ENCODE measurements at regions not wholly inside any gene's neighbourhood (a gene's known extent, or its start where the extent isn't known, plus 50 kb on each side); places are given as distances from the start of the nearest gene placed in this dataset.

DNA sequence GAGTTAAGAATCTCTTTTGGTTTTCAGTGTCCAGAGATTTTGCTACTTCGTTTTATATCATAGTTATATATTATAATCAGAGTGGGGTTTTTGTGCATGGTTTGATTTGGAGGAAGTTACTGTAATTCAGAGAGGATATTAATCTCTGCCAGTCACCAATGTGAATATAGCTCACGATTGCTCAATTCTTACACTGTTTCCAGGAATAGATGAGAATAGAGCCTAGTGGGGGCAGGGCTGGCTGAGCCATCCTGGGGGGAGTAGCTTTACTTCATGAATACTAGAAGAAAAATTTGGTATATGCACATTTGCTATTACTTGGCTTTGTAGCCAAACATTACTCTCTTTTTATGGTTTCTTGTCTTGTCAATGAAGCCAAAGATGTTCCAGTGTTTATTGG, 60.9 kb upstream of the TRPC3 start:
- DNase-seq (ENCODE audit: extremely low spot score), result no peak
- ChIA-PET POLR2A (no interaction called here), CTCF (interaction anchor here (1.5 kb wide), 1 partner anchor 10 kb away, joined by 3 read pairs; no protein-coding TSS in a partner anchor)
- TF ChIP-seq, protein P1, sequence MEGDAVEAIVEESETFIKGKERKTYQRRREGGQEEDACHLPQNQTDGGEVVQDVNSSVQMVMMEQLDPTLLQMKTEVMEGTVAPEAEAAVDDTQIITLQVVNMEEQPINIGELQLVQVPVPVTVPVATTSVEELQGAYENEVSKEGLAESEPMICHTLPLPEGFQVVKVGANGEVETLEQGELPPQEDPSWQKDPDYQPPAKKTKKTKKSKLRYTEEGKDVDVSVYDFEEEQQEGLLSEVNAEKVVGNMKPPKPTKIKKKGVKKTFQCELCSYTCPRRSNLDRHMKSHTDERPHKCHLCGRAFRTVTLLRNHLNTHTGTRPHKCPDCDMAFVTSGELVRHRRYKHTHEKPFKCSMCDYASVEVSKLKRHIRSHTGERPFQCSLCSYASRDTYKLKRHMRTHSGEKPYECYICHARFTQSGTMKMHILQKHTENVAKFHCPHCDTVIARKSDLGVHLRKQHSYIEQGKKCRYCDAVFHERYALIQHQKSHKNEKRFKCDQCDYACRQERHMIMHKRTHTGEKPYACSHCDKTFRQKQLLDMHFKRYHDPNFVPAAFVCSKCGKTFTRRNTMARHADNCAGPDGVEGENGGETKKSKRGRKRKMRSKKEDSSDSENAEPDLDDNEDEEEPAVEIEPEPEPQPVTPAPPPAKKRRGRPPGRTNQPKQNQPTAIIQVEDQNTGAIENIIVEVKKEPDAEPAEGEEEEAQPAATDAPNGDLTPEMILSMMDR (IDR thresholded peaks at IDR 0.05; ENCODE audit: control extremely low read depth, extremely low read depth, low read depth, missing control alignments), result no peak

DNA sequence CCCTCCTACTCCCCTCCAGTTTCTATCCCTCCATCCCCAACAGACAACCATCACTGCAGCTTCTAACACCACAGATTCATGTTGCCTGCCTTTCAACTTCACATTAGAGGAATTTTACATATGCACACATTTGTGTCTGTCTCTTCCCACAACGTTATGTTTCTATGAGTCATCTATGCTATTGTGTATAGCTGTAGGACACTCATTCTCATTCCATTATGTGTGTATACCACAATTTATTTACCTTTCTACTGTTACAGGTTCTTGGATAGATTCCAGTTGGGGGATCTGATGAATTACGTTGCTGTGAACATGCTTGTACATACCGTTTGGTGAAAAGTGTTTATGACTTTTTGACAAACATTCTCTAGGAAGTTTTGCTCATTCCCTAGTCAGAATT, 58.8 kb upstream of the TRPC3 start:
- ChIA-PET POLR2A (no interaction called here), CTCF (interaction anchor here (0.6 to 1.6 kb wide), 2 partner anchors 11 to 21 kb away, joined by 3 read pairs; no protein-coding TSS in a partner anchor)
- no peak for DNase-seq (ENCODE audit: extremely low spot score)
- TF ChIP-seq, protein P1 (IDR thresholded peaks at IDR 0.05; ENCODE audit: control extremely low read depth, extremely low read depth, low read depth, missing control alignments), result no peak

- DNase-seq (ENCODE audit: extremely low spot score), result no peak
- TF ChIP-seq, protein P1 (IDR thresholded peaks at IDR 0.05; ENCODE audit: control extremely low read depth, extremely low read depth, low read depth, missing control alignments), result no peak
- POLR2A ChIA-PET, result no interaction called here
- CTCF ChIA-PET, result interaction anchor here (1.5 to 2.1 kb wide), 3 partner anchors 17 to 20 kb away, joined by 3 to 7 read pairs (median 3); no protein-coding TSS in a partner anchor
These were observed 57.7 kb upstream of the TRPC3 start for GRCh38 chr4:122009524-122009923.

DNA sequence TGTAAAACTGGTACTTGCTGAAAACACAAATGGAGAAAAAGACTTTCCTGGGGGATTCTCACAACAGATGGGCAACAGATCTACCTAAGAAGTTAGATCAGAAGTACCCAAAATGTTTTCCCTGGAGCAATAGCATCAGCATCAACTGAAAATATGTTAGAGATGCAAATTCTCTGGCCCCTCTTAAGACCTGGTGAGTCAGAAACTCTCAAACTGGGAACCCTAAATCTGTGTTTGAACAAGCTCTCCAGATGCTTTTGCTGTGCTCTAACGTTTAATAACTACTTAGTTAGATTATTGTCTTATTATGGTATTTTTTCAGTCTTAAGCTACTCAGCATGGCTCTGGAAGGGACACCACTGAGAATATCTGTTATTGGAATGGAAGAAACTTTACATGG, 55.2 kb upstream of the TRPC3 start:
- TF ChIP-seq, protein P1 (IDR thresholded peaks at IDR 0.05; ENCODE audit: control extremely low read depth, extremely low read depth, low read depth, missing control alignments), result no peak
- ChIA-PET CTCF (interaction anchor here (1.1 to 2.2 kb wide), 5 partner anchors 10 to 106 kb away, joined by 3 to 4 read pairs (median 4); no protein-coding TSS in a partner anchor), POLR2A (no interaction called here)
- DNase-seq (ENCODE audit: extremely low spot score), result no peak

- POLR2A ChIA-PET, result no interaction called here
- CTCF ChIA-PET, result interaction anchor here (1.9 kb wide), 1 partner anchor 21 kb away, joined by 4 read pairs; no protein-coding TSS in a partner anchor
- TF ChIP-seq, protein P1 (IDR thresholded peaks at IDR 0.05; ENCODE audit: control extremely low read depth, extremely low read depth, low read depth, missing control alignments), result no peak
- no peak for DNase-seq (ENCODE audit: extremely low spot score)
These were observed 53.4 kb upstream of the TRPC3 start for GRCh38 chr4:122005064-122005755.

DNA sequence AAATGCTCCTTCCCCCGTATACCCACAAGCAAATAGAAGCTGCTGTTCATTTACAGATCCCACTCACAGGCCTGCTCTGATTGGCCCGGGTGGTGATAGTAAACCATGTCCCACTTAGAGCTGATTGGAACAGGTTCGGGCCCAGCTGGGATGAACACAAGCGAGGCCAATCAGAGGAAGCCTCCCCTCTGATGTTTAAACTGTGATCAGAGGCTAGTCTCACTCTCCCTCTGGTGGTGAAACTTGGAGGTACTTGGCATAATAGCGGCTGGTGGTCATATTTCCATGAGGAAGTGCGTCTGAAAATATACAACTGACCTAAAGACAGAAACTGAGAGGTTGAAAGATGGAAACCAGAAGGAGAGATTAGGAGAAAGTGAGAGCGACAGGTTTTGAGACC, 51.5 kb upstream of the TRPC3 start:
- TF ChIP-seq, protein P1 (IDR thresholded peaks at IDR 0.05; ENCODE audit: control extremely low read depth, extremely low read depth, low read depth, missing control alignments), result peak; percentile 42
- POLR2A ChIA-PET, result no interaction called here
- DNase-seq (ENCODE audit: extremely low spot score), result peak; percentile 34
- CTCF ChIA-PET, result interaction anchor here (1.0 to 2.2 kb wide), 4 partner anchors 9 to 103 kb away, joined by 3 to 9 read pairs (median 3); no protein-coding TSS in a partner anchor

Data from GM10248 (cell line).